BE2C (cell line): ENCODE measurements at regions not wholly inside any gene's neighbourhood (a gene's known extent, or its start where the extent isn't known, plus 50 kb on each side); places are given as distances from the start of the nearest gene placed in this dataset.

Experiments used
- DNase-seq: peaks from one replicate; pipeline ENCODE4 v3.0.0-alpha.2; 2020
- H3K27me3 ChIP-seq: fragments of 250-450 bp; sonication (Bioruptor Pico); 2 replicates; pipeline ENCODE4 v1.5.1; 2020; ENCODE audit warnings: mild to moderate bottlenecking
- H3K36me3 ChIP-seq: fragments of 250-450 bp; sonication (Bioruptor Pico); 2 replicates; pipeline ENCODE4 v1.5.1; 2020; ENCODE audit warnings: mild to moderate bottlenecking
- H3K4me1 ChIP-seq: fragments of 250-450 bp; sonication (Bioruptor Pico); 2 replicates; pipeline ENCODE4 v1.5.1; 2020
- H3K4me3 ChIP-seq: 2 replicates; pipeline ENCODE4 v1.5.1; 2011; ENCODE audit warnings: low read depth, low read length
- H3K9me3 ChIP-seq: fragments of 250-450 bp; sonication (Bioruptor Pico); 2 replicates; pipeline ENCODE4 v1.5.1; 2020
- CTCF ChIP-seq: IDR thresholded peaks from 2 replicates; pipeline ENCODE4 v1.5.1; 2012; ENCODE audit warnings: mild to moderate bottlenecking, low read depth, low read length

GRCh38 chrX:113133316-113133715 is 292.7 kb upstream of the AMOT start:
- Histone ChIP-seq H3K27me3 (no peaks in the 10 kb centered on the region), H3K36me3 (no peaks in the 10 kb centered on the region), H3K4me3 (no peak overlapping the region), H3K9me3 (no peaks in the 10 kb centered on the region), H3K4me1 (no peaks in the 10 kb centered on the region)
- TF ChIP-seq CTCF: no peak
- no peak for DNase-seq

GRCh38 chrX:113124693-113125092 is 284.1 kb upstream of the AMOT start:
- DNase-seq: no peak
- Histone ChIP-seq H3K9me3 (no peaks in the 10 kb centered on the region), H3K36me3 (no peaks in the 10 kb centered on the region), H3K4me3 (no peak overlapping the region), H3K27me3 (no peaks in the 10 kb centered on the region), H3K4me1 (no peaks in the 10 kb centered on the region)
- no peak for TF ChIP-seq CTCF

- TF ChIP-seq CTCF: no peak
- Histone ChIP-seq H3K36me3 (no peaks in the 10 kb centered on the region), H3K4me1 (no peaks in the 10 kb centered on the region), H3K4me3 (no peak overlapping the region), H3K27me3 (no peaks in the 10 kb centered on the region), H3K9me3 (no peaks in the 10 kb centered on the region)
- DNase-seq: no peak
These were observed 234.9 kb upstream of the AMOT start for GRCh38 chrX:113075521-113075920.

- H3K9me3 ChIP-seq: no peaks in the 10 kb centered on the region
- no peaks in the 10 kb centered on the region for H3K4me1 ChIP-seq
- H3K4me3 ChIP-seq: no peak overlapping the region
- no peak for TF ChIP-seq CTCF
- H3K36me3 ChIP-seq: no peaks in the 10 kb centered on the region
- no peaks in the 10 kb centered on the region for H3K27me3 ChIP-seq
- no peak for DNase-seq
These were observed 219.1 kb upstream of the AMOT start for GRCh38 chrX:113059714-113060113.

GRCh38 chrX:113058634-113059033 is 218.0 kb upstream of the AMOT start:
- no peak for TF ChIP-seq CTCF
- no peaks in the 10 kb centered on the region for H3K9me3 ChIP-seq
- H3K4me1 ChIP-seq: no peaks in the 10 kb centered on the region
- DNase-seq: no peak
- no peaks in the 10 kb centered on the region for H3K36me3 ChIP-seq
- no peak overlapping the region for H3K4me3 ChIP-seq
- H3K27me3 ChIP-seq: no peaks in the 10 kb centered on the region

GRCh38 chrX:113048896-113049295 is 208.3 kb upstream of the AMOT start:
- Histone ChIP-seq H3K9me3 (no peaks in the 10 kb centered on the region), H3K4me3 (no peak overlapping the region), H3K4me1 (no peaks in the 10 kb centered on the region), H3K27me3 (no peaks in the 10 kb centered on the region), H3K36me3 (no peaks in the 10 kb centered on the region)
- TF ChIP-seq CTCF: no peak
- DNase-seq: no peak
